ENCODE measurements at regions not wholly inside any gene's neighbourhood (a gene's known extent, or its start where the extent isn't known, plus 50 kb on each side); places are given as distances from the start of the nearest gene placed in this dataset.

- DNase-seq, result no peak
These were observed 737.4 kb downstream of the BRD1 start for GRCh38 chr22:49090061-49090852.

GRCh38 chr22:49088801-49089791 is 738.6 kb downstream of the BRD1 start:
- no peak for DNase-seq

- DNase-seq, result no peak
These were observed 739.7 kb downstream of the BRD1 start for GRCh38 chr22:49087716-49088601.

GRCh38 chr22:49087198-49087597 is 740.5 kb downstream of the BRD1 start:
- DNase-seq, result no peak

GRCh38 chr22:49086606-49087157 is 741.0 kb downstream of the BRD1 start:
- DNase-seq, result no peak

GRCh38 chr22:49086181-49086580 is 741.5 kb downstream of the BRD1 start:
- no peak for DNase-seq

DNA sequence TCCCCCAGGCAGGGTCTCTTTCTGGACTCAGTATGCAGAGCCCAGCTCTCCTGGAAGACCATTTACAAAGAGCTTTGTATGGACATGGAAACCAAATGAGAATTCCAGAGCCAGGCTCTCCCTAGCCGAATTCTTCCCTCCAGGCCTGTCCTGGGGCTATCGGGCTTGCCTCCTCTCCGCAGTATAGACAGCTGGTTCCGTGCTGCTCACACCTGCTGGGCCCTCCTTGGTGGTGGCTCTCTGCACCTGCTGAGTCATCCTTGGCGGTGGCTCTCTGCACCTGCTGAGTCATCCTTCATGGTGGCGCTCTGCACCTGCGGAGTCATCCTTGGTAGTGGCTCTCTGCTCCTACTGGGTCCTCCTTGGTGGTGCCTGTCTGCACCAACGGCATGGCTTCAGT is 743.5 kb downstream of the BRD1 start:
- DNase-seq, result no peak

GRCh38 chr22:49083607-49084006 is 744.1 kb downstream of the BRD1 start:
- DNase-seq, result no peak

DNA sequence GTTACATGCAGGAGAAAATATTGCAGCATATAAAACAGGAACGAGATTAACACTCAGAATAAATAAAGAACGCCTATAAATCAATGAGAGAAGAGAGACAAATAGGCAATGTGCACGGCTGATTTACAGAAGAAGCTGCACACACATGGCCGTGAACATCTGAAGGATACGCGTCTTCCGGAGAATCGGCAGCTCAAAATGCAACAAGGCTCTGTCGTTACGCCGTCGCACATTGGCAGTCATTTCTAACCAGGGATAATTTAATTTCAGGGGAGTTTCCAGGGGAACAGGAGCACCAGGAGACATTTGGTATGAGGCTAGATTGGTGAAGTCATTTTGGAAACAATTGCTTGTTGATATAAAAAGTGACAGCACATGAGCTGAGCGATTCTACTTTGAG is 745.2 kb downstream of the BRD1 start:
- DNase-seq, result no peak

DNA sequence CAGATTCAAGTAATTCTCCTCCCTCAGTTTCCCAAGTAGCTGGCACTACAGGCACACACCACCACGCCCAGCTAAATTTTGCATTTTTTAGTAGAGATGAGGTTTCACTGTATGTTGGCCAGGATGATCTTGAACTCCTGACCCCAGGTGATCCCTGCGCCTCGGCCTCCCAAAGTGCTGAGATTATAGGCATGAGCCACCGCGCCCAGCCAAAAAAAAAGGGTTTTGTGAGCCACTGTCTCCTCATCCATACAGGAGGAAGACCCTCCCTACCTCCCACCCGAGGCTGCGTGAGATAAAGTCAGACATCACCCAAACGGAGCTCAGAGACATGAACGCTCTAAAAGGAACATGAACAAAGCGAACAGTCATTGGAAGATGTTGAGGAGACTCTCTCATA is 745.7 kb downstream of the BRD1 start:
- no peak for DNase-seq

DNA sequence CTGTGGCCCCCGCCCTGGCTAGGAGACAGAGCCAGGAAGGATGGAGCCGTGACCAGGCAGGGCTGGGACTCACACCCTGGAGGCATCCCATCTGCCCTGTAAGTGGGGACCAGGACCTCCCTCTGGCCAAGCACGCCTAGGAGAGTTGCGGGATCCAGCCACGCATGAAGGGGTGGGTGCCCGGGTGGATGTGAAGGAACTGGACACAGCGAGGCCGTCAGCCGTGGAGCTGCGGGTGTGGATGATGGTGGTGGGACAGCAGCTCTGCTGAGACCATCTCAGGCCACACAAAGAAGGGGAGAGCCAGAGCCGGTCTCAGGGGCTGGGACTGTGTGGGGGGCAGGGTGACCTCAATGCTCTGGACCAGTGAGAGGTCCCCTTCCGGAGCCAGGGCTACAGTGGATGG is 746.4 kb downstream of the BRD1 start:
- DNase-seq, result no peak

GRCh38 chr22:49080631-49081030 is 747.0 kb downstream of the BRD1 start:
- DNase-seq, result no peak

DNA sequence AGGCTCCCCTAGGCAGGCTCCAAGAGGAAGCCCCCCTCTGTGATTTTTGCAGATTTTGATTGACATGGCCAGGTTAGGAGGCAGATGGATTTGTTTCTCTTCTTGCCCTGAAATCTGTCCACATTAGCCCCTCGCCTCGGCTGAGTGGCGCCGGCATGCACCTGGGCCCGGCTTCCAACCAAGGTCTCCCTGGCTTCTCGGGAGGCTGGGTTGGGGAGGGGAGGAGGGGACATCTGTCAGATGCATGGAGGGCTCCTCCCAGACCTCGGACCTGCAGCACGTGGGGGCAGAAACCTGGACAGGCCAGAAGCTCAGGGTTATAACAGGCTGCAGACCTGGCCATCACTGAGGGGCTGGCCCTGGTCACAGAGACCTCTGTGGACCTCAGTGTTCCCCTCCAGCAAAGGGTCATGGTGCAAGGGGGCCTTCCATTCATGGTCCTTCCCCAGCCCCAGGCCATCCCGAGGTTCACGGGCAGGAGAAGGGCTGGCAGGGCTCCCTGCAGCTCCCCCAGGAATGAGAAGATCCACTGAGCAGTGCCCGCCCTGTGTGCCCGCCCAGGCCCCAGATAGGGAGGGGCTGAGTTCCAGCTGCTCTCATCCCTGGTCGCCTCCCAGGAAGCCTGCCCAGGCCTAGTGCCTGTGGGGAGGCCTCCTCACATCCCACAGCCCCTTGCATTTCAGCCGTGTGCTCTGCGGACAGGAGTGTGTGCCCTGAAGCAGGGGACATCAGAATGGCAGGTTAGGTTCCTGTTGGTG is 747.8 kb downstream of the BRD1 start:
- no peak for DNase-seq

- DNase-seq, result no peak
These were observed 748.5 kb downstream of the BRD1 start for GRCh38 chr22:49079027-49079725.

- DNase-seq, result no peak
These were observed 749.5 kb downstream of the BRD1 start for GRCh38 chr22:49078076-49078710.

DNA sequence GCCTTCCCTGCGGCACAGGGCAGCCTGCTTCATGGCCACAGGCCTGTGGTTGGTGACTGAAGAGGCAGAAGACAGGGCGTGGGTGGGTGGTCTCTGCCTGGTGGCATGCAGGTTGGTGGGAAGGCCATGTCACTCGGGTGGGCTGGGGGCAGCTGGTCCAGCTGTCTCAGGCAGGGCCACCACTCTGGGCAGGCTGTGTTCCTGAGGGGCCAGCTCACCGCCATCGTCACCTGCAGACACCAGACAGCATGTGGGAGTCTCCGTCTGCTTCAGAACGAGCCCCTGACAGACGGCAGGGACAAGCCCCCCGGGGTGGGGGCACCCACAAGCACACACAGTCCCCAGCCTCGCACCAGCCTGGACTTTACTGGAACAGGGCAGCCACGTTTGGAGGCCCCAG is 750.1 kb downstream of the BRD1 start:
- DNase-seq, result no peak

DNA sequence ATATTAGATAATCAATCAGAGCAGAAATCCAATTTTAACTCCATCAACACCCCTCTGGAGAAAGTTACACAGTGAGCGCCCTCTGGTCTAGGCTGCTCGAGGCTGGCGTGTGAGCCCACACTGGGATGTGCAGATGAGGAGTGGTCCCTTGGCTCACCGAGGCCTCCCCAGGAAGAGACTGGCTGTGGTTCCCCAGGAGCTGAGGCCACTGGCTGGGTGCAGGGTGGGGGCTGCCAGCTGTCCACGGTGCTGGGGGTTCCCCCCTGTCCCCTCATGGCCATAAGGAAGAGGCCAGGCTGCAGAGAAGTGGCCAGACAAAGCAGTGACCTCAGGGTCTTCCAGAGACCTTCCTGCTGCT is 750.7 kb downstream of the BRD1 start:
- no peak for DNase-seq

GRCh38 chr22:49076300-49077035 is 751.2 kb downstream of the BRD1 start:
- no peak for DNase-seq

DNA sequence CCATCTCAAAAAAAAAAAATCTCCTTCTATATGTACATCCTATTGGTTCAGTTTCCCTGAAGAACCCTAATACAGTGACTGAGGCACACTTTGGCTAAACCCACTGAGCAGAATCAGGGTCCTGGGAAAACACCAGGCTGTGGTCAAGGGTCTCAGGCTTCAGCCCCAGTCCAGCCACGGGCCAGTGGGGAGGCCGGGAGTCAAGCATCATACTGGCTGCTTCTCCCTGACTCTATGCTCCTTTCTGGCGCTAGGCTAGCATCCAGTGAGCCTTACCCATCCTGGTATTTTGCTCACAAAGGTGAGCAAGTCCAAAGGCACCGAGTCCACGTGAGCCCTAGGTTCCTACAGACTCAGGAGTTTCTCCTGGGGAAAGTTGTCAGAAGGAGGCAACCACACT is 752.5 kb downstream of the BRD1 start:
- no peak for DNase-seq

DNA sequence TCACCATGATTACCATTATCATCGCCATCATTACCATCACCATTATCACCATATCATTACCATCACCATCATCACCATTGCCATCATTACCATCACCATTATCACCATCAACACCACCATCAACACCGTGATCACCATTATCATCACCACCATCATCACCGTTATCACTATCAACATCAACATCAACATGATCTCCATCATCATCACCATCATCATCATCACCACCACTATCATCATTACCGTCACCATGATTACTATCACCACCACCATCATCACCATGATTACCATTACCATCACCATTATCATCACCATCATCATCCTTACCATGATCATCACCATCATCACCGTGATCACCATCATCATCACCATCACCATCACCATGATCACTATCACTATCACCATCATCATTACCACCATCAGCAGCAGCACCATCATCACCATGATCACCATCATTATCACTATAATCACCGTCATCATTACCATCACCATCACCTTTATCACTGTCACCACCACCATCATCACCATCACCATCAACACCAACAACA is 753.7 kb downstream of the BRD1 start:
- no peak for DNase-seq
